ENCODE measurements at regions not wholly inside any gene's neighbourhood (a gene's known extent, or its start where the extent isn't known, plus 50 kb on each side); places are given as distances from the start of the nearest gene placed in this dataset.
A peak's percentile ranks its signal among the peaks of the same experiment; 100 is the strongest.

- peaks cover 2% of the 10 kb centered on the region for H3K27me3 Mint-ChIP-seq (ENCODE audit: unreplicated experiment)
- H3K27ac Mint-ChIP-seq (ENCODE audit: unreplicated experiment) = no peak overlapping the region
- H3K4me3 Mint-ChIP-seq (ENCODE audit: unreplicated experiment) = no peak overlapping the region
- DNase-seq (ENCODE audit: extremely low spot score, unreplicated experiment) = no peak
- TF ChIP-seq CTCF (IDR thresholded peaks at IDR 0.05) = no peak
- no peaks in the 10 kb centered on the region for H3K36me3 Mint-ChIP-seq (ENCODE audit: unreplicated experiment)
- no peaks in the 10 kb centered on the region for H3K9me3 Mint-ChIP-seq (ENCODE audit: unreplicated experiment)
- peaks cover 25% of the 10 kb centered on the region for H3K4me1 Mint-ChIP-seq (ENCODE audit: unreplicated experiment)
Observed at GRCh38 chr10:29843143-29843542, 208.4 kb upstream of the SVIL start.

- no peaks in the 10 kb centered on the region for H3K9me3 Mint-ChIP-seq (ENCODE audit: unreplicated experiment)
- peak overlapping the region; percentile 82 for H3K27ac Mint-ChIP-seq (ENCODE audit: unreplicated experiment)
- peaks cover 24% of the 10 kb centered on the region for H3K4me1 Mint-ChIP-seq (ENCODE audit: unreplicated experiment)
- no peaks in the 10 kb centered on the region for H3K36me3 Mint-ChIP-seq (ENCODE audit: unreplicated experiment)
- H3K4me3 Mint-ChIP-seq (ENCODE audit: unreplicated experiment) = no peak overlapping the region
- no peak for TF ChIP-seq CTCF (IDR thresholded peaks at IDR 0.05)
- peak; percentile 86 for DNase-seq (ENCODE audit: extremely low spot score, unreplicated experiment)
- peaks cover 2% of the 10 kb centered on the region for H3K27me3 Mint-ChIP-seq (ENCODE audit: unreplicated experiment)
Observed at GRCh38 chr10:29841724-29842649, 207.2 kb upstream of the SVIL start.

- DNase-seq (ENCODE audit: extremely low spot score, unreplicated experiment) = no peak
- Mint-ChIP-seq H3K27me3 (ENCODE audit: unreplicated experiment) (peaks cover 2% of the 10 kb centered on the region), H3K4me3 (ENCODE audit: unreplicated experiment) (no peak overlapping the region), H3K9me3 (ENCODE audit: unreplicated experiment) (no peaks in the 10 kb centered on the region), H3K4me1 (ENCODE audit: unreplicated experiment) (peaks cover 29% of the 10 kb centered on the region), H3K36me3 (ENCODE audit: unreplicated experiment) (no peaks in the 10 kb centered on the region), H3K27ac (ENCODE audit: unreplicated experiment) (peak overlapping the region; percentile 47)
- no peak for TF ChIP-seq CTCF (IDR thresholded peaks at IDR 0.05)
Observed at GRCh38 chr10:29840516-29841276, 205.9 kb upstream of the SVIL start.

GRCh38 chr10:29839826-29840515, 205.2 kb upstream of the SVIL start:
- Mint-ChIP-seq H3K4me1 (ENCODE audit: unreplicated experiment) (peaks cover 36% of the 10 kb centered on the region), H3K4me3 (ENCODE audit: unreplicated experiment) (no peak overlapping the region), H3K27ac (ENCODE audit: unreplicated experiment) (peak overlapping the region; percentile 47), H3K36me3 (ENCODE audit: unreplicated experiment) (no peaks in the 10 kb centered on the region), H3K9me3 (ENCODE audit: unreplicated experiment) (no peaks in the 10 kb centered on the region), H3K27me3 (ENCODE audit: unreplicated experiment) (peaks cover 2% of the 10 kb centered on the region)
- no peak for DNase-seq (ENCODE audit: extremely low spot score, unreplicated experiment)
- TF ChIP-seq CTCF (IDR thresholded peaks at IDR 0.05) = no peak
